GM19023 (cell line): ENCODE measurements at regions not wholly inside any gene's neighbourhood (a gene's known extent, or its start where the extent isn't known, plus 50 kb on each side); places are given as distances from the start of the nearest gene placed in this dataset.
"Not testable (repeated sequence)": the region's sequence is repeated elsewhere in the genome, so short reads cannot be mapped to it uniquely, and the experiment has no call there.

ENCODE experiments used
- ATAC-seq: cut with Tn5 transposase; IDR thresholded peaks from one replicate; pipeline ENCODE4 v1.9.1; 2021; ENCODE audit warnings: mild to moderate bottlenecking, moderate library complexity; ENCODE audit not compliant: unreplicated experiment

DNA sequence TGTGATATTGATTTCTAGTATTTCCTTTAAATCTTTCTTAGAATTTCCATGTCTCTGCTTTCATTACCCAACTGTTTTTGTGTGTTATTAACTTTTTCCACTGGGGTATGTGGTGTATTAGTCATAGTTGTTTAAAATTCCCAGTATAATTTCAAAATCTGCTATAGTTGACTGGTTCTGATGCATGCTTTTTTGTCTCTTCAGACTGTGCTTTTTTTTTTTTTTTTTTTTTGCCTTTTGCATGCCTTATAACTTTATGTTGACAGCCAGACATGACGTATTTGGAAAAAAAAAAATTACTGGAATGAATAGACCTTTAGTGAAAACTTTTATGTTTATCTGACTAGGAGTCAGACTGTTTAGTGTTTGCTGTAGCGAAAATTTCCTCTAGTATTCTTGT is 580.4 kb downstream of the ANKRD50 start:
- ATAC-seq, result no peak

DNA sequence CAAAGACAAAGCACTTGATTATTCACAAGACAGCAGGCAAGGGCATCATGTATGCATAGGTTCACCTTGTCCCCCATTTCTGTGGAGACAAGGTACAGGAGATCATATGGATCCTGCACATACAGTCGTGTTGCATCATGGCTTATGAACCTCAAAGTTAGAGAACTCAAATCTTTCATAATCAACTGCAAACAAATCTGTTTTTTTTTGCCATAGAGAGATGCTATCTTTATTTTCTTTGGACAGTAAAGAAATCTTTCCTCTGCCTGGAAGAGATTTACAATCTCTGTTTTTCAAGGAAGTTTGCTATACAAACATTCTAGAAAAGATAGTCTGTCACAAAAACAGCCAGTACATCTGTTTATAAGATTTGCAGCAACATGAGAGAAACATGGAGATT is 578.8 kb downstream of the ANKRD50 start:
- no peak for ATAC-seq

DNA sequence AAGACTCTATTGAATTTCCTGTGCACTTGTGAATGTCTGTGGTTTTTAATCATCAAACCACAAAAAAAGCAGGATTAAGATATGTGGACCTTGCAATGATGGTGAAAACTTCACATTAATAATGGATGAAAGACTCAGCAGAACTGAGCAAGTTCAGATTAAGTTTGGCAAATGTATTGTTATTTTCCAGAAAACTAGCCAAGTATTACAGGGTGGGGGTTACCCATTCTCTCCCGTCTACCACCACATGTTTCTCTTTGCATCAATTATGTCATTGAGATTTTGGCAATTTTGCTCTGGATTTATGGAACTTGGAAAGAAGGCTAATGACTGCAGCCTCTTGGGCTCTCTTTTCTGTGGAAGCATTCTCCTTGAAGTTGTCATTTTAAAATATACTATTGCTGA is 577.1 kb downstream of the ANKRD50 start:
- ATAC-seq, result no peak

DNA sequence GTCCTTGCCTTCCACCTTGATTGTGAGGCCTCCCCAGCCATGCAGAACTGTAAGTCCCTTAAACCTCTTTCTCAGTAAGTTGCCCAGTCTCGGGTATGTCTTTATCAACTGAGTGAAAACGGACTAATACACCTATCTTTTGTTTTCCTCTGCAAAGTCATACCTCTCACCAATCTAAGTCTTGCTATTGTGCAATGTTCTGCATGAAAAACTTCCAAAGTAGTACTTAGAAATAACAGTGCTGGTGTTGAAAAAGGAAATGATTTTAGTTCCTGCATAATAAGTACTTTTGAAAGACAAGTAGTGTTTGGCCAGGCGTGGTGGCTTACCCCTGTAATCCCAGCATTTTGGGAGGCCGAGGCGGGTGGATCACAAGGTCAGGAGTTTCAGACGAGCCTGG is 573.5 kb downstream of the ANKRD50 start:
- no peak for ATAC-seq

DNA sequence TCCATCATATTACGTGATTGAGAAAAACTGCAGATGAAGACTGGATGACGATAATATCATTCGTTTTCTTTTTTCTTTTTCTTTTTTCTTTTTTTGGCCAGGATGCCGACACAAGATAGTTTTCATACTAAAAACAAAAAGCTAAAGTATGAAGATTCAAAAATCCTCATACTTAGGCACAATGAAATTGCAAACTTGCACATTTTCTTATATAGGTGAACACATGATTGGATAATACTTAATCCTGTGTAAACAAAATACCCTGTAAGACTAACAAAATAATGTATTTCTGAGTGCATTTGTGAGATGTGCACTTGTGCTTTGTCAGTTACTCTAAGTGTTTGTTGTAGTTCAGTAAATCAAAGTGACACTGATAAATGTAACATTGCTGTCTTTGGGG is 568.9 kb downstream of the ANKRD50 start:
- ATAC-seq, result no peak

DNA sequence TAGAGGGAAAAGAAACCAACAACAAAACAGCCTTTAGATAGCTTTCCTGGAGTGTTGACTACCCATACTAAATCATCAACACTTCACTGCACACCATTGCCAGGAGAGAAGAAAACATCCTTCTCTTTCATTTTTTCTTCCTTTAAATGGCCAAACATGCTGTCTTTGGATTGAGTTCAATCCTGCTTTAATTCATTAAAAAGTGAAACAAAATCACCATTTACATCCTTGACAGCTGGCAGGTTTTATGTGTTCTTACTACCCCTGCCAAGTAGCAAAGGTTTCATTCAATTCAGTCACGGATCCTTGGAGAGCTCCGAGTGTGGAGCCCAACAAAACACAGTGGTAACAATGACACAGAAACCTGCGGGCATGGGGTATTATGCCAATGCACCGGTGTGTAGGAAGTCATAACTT is 568.3 kb downstream of the ANKRD50 start:
- ATAC-seq, result no peak

DNA sequence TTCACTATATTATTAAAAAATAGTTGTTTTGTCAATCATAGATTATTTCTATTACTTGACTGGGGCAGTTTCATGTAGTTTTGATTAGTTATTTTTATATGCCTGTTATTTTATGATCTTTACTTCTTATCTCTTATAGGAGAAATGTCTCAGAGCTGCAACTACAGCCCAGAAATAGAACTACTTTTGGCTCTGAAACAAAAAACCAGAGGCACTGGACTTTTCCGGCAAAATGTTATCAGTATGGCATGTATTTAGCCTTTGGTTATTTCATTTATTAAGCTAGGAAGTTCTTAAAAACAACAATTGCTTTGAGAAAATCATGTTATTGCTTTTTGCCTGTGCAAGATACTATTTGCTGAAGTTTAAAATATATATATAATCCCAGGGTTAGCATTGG is 566.5 kb downstream of the ANKRD50 start:
- ATAC-seq, result no peak

DNA sequence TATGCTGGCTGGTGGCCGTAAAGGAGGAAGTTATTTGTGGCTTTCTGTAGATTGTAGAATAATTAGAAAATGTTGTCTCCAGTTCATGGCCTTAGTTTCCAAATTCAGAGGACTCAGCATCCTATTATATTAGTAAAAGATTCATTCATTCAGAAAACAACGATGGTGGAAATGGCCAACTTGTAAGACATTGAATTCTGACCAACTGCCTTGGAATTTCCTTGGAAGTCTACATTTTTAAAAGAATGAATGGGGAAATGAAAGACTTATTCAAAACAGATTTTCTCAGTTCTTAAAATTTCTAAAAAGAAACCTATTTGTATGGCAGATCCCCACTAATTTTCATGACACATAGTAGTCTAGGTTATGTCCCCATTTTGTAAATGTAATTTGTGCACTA is 561.5 kb downstream of the ANKRD50 start:
- no peak for ATAC-seq

DNA sequence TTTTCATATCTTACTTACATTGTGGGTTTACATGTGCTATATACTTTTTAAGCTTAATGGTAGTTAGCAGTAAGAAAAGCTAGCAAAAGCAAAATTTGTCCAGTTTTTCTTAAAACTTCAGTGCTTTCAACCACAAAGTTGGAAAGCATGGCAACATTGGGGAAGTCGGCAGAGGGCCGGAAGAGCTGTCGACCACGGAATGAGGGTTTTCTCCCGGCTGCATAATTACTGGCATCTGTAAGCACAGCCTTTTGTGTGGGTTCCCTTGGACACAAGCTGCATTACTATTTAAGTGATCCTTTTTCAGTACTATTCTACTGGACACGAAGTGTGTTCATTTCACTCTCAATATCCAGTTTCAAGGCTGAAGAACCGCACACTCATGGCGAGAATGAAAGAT is 560.4 kb downstream of the ANKRD50 start:
- no peak for ATAC-seq

DNA sequence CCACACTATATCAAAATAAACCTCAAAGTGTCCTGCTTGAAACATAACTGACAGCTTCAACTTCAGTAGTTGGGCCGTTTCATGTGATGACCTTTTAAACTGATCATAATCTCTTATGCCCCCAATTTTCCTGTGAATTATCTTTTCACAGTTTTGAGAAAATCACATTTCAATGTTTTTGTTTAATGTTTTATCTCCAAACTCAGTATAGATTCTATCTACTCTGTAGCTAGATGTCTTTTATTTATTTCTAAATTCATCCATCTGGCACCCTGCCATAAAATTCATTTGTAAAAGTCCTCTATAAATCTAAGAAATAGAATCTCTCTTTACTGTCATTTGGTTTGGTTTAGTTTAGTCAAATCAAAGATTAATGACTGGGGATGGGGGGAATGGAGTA is 557.3 kb downstream of the ANKRD50 start:
- ATAC-seq, result no peak

DNA sequence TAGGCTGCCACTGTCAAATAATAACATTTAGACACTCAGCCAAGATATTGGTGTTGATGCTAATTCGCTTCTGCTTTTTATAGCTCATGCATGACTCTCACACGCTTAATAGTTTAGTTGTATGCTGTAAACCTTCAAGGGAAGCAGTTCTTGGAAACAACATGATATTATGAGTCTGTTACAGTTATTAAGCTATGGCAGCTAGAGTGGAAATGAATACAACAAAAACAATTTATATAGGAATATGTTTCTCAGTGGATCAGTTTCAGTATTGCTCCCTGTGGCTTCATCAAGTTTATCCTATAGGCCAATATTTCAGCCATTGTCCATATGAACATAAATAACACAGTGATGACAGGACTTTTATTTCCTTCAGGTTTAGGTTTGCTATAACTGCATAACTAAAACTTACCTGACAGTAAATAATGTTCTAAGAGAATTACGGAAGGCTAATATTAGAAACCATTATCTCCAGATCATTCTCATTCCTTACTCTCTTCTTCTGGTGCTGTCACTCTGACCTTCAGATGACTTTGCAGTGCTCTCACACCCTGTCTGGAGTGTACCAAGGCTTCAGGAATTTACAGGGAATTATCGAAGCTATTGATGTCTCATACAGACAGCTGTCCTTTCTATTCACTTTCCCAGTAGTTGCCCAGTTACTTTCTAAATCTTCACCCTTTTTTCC is 555.0 kb downstream of the ANKRD50 start:
- ATAC-seq, result no peak

DNA sequence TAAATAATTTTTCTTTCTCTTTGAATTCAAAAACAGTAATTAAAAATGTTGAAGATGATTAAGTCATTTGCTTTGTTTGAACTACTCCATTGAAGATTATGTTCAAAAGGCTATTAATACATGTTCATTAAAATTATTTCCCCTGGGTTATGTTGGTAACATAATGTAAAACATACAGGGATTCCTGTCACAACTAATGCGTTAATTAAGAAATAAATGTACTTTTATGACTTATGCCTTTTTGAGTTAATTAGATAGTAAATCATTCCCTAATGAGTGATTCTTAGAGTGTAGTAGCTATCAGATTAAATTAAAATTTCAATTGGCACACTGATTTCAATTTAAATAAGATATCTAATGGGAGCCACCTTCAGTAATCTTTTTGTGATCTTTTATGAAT is 549.1 kb downstream of the ANKRD50 start:
- ATAC-seq, result no peak

DNA sequence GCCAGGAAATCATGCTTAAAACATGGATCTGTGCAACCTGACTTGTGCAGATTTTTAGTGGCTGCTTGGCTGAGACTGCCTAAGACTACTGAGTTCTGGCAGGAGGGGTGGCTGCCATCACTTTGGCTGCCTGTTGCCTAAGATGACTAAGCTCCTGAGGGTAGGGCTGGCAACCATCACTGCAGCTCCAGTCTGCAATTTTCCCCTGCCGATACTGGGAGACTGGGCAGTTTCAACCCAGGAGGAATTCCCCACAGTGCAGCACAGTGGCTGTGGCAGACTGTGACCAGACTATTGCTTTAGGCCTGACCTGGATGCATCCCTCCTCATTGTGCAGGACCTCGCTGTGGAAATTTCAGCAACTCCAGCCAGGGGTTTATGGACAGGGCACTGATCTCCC is 544.9 kb downstream of the ANKRD50 start:
- ATAC-seq, result no peak

DNA sequence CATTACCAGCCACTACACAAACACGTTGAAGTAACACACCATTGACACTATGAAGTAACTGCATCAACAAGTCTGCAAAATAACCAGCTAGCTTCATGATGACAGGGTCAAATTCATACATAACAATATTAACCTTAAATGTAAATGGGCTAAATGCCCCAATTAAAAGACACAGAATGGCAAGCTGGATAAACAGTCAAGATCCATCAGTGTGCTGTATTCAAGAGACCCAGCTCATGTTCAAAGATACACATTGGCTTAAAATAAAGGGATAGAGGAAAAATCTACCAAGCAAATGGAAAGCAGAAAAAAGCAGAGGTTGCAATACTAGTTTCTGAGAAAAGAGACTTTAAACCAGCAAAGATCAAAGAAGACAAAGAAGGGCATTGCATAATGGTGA is 543.0 kb downstream of the ANKRD50 start:
- not testable (repeated sequence) for ATAC-seq

DNA sequence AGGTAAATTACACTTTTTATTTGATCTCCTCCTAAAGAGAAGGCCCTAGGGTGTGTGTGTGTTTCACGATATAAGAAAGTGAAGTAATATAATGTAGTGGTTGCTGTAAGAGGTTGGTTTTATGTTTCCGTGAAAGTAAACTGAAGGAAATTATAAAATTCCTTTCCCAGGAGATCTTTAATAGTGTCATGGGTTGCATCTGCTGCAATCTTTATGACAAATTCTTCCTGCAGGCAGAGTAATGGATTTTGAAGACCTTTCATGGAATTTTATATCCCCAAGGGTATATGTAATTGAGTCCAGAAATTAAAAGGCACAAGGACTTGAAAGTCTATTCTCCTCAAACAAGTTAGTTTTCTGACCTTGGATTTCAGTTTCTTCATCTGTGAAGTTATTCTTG is 538.6 kb downstream of the ANKRD50 start:
- ATAC-seq, result no peak

DNA sequence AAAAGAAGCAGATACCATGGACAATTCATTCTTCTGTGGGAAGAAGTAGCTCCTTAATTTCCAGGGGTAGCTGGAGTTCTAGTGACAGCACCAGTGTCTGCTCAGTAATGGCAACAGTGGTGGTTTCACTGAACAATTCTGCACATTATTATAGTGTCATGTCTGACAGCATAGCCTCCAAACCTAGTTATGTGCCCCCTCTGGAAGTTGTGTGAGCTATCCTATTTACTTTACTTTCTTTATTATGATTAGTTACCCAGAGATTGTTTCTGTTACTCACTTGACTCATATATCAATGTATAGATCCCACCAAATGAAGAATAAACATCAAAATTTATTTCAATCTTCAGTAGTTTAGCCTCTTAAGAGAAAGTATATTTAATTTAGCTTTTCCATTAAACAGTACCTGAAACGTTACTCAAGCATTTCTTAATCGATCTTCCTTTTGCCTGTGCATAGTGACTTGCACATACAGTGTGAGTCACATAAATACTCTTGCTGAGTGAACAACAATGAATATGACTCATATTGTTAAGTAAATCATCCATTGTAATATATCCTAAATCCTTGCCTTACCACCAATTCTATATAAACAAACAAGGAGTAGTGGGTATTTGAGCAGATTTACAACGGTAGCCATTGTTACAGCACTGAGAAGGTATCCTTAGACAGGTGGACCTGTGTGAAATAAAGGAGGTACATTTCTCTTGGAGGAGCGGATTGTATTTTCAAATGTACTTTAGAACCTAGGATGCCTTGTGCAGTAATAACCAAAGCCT is 534.7 kb downstream of the ANKRD50 start:
- no peak for ATAC-seq

DNA sequence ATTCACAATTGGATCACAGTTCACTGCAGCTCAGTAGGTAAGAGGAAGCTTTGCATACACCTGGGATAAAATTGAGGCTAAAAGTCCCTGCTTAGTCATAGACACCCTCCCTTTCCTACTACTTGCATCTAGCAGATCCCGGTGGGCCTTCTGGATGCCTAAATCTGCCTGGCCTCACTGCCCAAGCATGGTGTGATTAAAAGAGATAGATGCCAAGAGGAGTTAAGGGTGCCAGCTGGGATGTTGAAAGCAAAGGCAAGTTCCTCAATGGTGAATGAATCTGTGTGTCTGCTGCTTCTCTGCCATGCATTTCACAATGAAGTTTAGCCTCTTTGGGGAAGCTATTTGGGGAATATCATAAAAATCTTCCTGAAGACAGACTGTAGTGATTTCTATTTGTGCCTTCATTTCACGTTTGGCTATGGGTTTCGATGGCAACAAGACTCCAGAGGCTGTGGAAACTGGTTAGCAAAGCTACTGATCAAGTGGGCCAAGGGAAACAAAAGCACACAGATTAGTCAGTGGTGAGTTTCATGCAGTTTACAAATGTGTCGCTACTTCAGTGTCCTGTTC is 534.0 kb downstream of the ANKRD50 start:
- ATAC-seq, result no peak

DNA sequence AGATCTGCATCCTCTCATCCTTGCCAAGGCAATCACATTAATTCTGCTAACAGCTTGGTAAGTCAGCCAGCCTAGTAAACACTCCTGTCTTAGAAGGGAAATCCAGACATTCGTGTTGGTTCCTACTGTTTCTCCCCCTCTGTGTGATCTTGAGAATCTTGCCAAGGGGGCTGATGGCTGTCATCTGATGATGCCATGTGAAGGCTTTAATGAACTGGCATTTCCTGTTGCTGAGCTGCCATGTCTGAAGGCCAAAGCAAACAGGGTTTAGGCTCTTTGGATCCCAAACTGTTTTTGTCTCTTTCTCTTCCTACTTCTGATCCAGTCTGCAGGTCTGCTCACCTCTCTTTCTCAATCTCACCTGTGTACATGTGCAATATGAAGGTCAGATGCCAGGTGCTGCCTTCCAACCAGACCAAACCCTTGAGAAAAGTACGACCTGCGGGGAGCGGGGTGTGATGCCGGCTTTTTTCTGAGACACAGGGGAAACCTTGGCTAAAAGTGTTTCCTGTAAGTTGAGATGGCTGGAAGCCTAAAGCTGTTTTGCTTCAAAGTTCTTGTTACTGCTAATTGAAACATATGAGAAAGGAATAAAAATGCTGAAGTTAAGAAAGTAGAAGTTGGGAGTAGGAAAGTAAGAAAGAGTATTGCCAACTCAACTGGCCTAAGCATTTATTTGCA is 532.9 kb downstream of the ANKRD50 start:
- no peak for ATAC-seq

DNA sequence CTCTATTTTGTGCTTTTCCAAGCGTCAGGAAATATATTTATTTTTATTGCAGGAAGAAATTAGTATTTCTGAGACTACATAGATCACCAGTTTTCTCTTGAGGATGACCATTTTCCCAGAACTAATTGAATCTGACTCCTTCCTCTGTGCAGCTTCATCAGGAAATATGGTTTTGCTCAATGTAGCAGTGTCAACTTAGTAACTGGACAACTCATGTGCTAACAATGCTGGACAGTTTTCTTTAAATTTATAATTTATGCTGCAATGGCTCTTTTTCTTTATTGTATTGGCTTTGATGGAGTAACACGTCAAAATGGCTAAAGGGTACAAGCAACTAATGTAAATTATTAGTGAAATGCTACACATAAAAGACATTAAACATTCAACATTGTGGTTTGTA is 531.5 kb downstream of the ANKRD50 start:
- no peak for ATAC-seq

DNA sequence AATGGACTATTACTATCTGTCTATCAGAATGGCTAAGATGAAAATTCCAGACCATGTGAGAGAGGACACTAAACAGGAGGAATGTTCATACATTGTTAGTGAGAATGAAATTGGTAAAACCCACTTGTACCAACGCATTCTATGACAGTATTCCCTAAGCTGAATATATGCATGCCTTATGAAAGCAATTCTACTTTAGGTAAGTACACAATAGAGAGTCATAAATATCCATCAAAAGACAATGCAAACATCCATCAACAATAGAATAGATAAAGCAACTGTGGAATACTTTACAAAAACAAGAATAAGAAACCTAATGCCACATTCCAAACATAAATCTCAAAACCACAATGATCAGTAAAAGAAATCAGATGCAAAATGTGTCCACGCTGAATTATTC is 529.3 kb downstream of the ANKRD50 start:
- no peak for ATAC-seq

DNA sequence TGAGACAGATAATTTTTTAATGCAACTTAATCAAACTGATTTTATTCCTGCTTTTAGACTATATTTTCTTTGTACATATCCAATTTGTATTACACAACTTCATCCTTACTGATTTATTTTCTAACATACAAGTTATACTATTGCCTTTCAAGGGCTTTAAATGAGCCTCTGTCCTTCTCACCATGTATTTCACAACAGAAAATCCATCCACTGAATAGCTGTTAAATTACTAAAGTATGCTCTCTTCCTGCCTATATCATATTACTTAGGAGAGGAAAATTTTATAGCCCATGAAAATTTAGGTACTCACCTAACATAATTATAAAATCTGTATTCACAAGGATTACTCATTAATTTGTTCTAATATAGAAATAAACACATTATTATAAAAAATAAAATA is 528.6 kb downstream of the ANKRD50 start:
- ATAC-seq, result no peak

DNA sequence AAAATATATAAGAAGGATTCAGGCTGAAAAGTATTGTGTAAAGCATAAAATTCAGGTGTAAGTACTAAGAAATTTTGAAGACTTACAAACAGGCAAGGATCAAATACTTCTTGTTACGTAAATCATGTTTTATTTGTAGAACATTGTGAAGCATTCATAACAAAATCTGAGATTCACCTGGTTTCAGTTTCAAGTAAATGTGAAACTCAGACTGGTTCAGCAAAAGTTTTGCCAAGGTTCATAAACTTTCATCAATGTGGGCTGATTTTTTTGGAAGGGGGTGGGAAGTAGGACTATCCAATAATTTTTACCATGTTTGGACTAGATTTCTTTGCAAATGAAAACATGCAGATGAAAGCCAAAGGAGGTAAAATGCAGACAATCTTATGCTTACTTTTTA is 527.7 kb downstream of the ANKRD50 start:
- no peak for ATAC-seq
